ENCODE measurements at regions not wholly inside any gene's neighbourhood (a gene's known extent, or its start where the extent isn't known, plus 50 kb on each side); places are given as distances from the start of the nearest gene placed in this dataset.
"Not testable (repeated sequence)": the region's sequence is repeated elsewhere in the genome, so short reads cannot be mapped to it uniquely, and the experiment has no call there.

DNA sequence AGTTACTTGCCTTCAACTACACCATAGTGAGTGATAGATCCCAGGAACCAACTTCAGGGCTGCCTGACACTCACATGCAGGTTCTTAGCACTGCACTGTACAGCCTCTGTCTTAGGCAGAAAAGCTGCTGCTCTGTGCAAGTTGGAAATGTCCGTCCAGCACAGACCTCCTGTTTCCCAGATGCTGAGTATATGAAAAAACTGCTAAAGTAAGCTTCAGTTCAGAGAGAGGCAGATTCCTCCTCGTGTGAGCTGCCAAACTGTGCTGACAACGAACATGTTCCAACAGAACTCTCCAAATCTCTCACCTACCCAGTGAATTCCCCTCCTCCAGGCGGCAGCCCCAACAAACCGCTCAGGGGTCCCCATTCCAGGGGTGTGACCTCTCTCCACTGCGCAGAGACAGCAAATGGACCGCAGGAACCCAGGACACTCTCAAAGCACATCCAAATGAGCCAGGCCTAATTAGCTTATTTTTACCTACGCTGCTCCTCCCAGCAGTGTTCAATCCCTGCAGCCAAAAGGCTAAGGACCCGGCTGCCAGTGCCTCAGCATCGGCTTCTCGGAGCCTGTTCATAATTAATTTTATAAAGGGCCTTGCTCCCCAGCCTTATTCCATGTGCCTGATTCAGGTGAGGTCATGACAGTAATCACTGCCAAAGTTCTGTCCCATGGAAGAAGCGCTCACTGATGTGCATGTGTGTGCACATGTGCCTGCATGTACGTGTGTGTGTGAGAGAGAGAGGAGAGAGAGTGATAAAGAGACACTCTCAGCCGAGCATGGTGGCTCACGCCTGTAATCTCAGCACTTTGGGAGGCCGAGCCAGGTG, 159.5 kb upstream of the AUTS2 start:
- DNase-seq = no peak
- in situ Hi-C loops (cut with MboI; ENCODE audit: low pct_unique_long_range_greater_than_20kb, low sequenced_read_pairs) = no loop called here

DNA sequence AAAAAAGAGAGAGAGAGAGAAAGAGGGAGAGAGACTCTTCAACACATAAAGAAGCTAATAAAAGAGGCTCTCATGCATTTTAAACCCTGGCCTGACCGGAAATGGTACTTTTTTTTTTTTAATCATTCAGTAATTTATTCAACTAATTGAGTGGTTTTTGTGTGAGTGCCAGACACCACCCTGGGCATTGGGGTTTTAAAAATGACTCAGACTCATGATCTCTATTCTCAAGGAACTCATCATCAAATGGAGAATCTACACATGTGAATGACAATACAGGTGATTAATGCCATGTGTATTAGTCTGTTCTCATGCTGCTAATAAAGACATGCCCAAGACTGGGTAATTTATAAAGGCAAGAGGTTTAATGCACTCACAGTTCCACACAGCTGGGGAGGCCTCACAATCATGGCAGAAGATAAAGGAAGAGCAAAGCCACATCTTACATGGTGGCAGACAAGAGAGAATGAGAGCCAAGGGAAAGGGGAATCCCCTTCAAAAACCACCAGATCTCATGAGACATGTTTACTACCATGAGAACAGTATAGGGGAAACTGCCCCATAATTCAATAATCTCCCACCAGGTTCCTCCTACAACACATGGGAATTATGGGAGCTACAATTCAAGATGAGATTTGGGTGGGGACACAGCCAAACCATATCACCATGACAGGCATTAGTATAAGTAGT, 158.5 kb upstream of the AUTS2 start:
- in situ Hi-C loops (cut with MboI; ENCODE audit: low pct_unique_long_range_greater_than_20kb, low sequenced_read_pairs) = no loop called here
- no peak for DNase-seq

DNA sequence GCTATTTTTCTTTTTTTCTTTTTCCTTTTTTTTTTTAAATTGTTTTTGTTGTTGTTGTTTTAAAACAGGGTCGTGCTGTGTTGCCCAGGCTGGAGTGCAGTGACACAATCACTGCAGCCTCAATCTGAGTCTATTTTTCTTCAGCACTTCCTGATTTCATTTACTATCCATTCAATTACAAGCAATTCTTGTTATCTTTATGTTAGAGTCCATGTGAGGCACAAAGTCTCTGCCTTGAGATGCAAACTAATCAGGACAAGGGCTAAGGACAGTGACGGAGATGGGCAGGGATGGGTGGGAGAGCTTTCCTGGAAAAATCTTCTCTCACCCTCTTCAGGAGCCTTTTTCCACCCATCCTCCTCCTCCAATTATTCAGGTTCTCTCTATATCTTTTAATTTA, 157.3 kb upstream of the AUTS2 start:
- no peak for DNase-seq
- in situ Hi-C loops (cut with MboI; ENCODE audit: low pct_unique_long_range_greater_than_20kb, low sequenced_read_pairs) = no loop called here

DNA sequence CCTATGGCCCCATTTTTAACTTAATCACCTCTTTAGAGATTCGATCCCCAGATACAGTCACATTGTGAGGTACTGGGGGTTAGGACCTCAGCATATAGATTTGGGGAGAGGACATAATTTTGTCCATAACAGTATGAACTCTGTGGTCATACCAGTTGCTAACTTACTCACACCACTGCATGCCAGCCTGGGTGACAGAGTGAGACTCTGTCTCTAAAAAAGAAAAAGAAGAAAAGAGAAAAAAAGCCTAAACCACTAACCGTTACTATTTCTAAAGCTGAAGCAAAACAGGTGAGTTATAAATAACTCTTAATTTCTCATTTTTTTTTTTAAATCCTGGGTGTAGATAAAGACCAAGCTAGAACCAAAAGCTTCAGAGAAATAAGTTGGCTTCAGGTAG, 155.1 kb upstream of the AUTS2 start:
- no peak for DNase-seq
- in situ Hi-C loops (cut with MboI; ENCODE audit: low pct_unique_long_range_greater_than_20kb, low sequenced_read_pairs) = no loop called here

DNA sequence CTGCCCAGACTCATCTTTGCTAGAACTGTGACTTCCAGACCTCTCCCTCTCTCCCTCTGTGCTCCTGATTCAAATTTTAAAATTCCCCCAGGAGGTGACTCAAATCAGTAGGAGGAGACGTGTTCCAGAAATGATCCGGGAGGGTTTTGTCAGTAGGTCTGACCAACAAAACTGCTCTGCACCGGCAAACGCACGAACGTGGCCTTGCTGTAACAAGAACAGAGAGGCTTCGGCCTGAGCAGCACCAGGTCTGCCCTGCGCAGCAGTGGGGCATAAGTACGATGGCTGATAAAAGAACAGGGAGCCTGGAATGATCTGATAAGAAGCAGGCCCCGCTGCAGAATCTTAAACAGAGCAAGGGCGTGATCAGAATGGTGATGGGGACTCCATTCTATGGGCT, 152.7 kb upstream of the AUTS2 start:
- in situ Hi-C loops (cut with MboI; ENCODE audit: low pct_unique_long_range_greater_than_20kb, low sequenced_read_pairs) = no loop called here
- DNase-seq = no peak

- DNase-seq; in situ Hi-C loops (cut with MboI; ENCODE audit: low pct_unique_long_range_greater_than_20kb, low sequenced_read_pairs): not testable (repeated sequence)
These were observed 152.1 kb upstream of the AUTS2 start for GRCh38 chr7:69446213-69446612.

GRCh38 chr7:69448071-69448470, 150.2 kb upstream of the AUTS2 start:
- no peak for DNase-seq
- in situ Hi-C loops (cut with MboI; ENCODE audit: low pct_unique_long_range_greater_than_20kb, low sequenced_read_pairs) = no loop called here

- in situ Hi-C loops (cut with MboI; ENCODE audit: low pct_unique_long_range_greater_than_20kb, low sequenced_read_pairs) = no loop called here
- no peak for DNase-seq
These were observed 147.8 kb upstream of the AUTS2 start for GRCh38 chr7:69450456-69450855.

DNA sequence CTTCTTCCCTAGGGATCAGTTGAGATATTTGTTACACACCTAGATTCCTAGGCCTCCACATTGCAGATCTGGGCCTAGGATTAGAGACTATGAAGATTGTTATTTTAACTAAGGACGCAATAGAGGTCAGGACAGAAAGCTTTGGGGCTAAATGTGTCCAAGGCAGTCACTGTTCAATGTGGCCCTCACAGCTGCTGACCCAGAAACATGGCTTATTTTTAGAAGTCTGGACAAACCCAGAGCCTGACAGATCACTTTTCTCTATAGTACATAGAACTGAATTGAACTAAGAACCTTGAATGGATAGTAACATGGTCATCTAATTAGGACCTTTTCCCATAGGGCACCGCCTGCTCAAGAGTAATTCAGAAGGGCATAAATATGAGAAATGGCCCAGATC, 146.6 kb upstream of the AUTS2 start:
- no peak for DNase-seq
- in situ Hi-C loops (cut with MboI; ENCODE audit: low pct_unique_long_range_greater_than_20kb, low sequenced_read_pairs) = no loop called here

DNA sequence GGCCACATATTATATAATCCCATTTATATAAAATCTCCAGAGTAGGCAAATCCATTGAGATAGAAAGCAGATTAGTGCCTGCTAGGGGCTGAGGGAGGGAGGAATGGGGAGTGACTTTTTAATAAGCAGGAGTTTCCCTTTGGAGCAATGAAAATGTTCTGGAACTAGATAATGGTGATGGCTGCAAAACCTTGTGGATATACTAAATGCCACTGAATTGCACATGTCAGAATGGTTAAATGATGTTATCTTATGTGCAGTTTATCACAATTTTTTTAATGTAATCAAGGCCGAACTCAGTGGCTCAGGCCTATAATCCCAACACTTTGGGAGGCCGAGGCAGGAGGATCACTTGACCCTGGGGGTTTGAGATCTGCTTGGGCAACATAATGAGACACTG, 145.5 kb upstream of the AUTS2 start:
- no peak for DNase-seq
- in situ Hi-C loops (cut with MboI; ENCODE audit: low pct_unique_long_range_greater_than_20kb, low sequenced_read_pairs) = no loop called here

DNA sequence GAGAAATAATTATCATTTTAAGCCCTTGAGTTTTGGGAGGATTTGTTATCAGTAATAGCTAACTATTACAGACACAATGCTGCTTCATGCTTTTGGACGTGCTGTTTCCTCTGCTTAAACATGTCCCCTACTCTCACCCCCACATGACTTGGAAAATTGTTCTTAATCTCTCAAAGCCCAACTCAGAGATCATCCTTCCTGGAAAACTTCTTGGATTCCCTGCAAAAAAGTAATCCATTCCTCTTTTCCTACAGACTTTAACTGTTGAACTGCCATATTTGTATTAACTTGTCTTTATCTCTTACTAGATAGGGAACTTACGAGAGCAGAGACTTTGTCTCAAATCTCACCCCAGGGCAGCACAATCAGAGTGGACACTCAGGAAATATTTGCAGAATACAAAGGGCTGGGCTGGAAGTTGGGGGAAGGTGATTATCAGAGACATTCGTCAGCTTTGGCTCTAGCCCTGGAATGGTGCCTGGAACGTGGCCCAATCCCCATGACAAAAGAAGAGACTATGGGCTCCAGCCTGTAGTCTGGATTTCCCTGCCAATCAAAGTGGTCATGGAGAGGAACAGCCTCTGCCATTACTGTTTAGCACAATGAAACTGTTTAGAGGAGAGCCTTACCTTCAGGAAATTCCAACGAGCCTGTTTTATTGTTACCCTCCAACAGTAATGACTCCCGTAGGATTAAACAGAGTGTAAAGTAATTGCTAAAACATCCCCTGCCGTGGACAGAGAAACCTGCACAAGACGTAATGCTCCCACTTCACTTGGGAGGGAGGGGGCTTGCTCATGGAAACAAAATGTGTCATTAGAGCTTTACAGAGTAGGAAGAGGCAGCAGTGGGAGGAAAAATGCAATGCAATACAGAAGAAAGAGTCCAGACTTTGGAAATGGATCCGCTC, 140.4 kb upstream of the AUTS2 start:
- no peak for DNase-seq
- in situ Hi-C loops (cut with MboI; ENCODE audit: low pct_unique_long_range_greater_than_20kb, low sequenced_read_pairs) = no loop called here

DNA sequence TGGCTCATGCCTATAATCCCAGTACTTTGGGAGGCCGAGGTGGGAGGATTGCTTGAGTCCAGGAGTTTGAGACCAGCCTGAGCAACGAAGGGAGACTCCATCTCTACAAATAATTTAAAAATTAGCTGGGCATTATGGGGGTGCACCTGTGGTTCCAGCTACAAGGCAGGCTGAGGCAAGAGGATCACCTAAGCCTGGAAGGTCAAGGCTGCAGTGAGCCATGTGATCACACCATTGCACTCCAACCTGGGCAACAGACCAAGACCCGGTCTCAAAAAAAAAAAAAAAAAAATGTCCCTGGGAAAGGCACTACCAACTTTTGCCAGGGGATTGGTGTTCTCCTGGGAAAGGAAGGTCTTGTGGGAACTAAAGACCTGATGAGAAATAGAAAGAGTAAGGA, 134.2 kb upstream of the AUTS2 start:
- in situ Hi-C loops (cut with MboI; ENCODE audit: low pct_unique_long_range_greater_than_20kb, low sequenced_read_pairs) = no loop called here
- no peak for DNase-seq

DNA sequence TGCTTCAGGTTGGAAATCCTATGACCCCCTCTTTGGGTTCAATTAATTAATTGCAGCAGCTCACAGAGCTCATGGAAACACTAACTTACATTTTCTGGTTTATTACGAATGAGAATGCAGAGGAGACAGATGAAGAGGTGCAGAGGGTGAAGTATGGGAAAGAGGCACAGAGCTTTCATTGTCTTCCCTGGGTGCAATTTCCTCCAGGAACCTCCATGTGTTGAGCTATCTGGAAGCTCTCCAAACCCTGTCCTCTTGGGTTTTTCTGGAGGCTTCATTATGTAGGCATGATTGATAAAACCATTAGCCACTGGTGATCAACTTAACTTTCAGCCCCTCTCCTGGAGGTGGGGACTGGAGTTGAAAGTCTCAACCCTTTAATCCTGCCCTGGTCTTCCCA, 133.0 kb upstream of the AUTS2 start:
- DNase-seq = no peak
- in situ Hi-C loops (cut with MboI; ENCODE audit: low pct_unique_long_range_greater_than_20kb, low sequenced_read_pairs) = no loop called here

- in situ Hi-C loops (cut with MboI; ENCODE audit: low pct_unique_long_range_greater_than_20kb, low sequenced_read_pairs) = no loop called here
- no peak for DNase-seq
These were observed 130.4 kb upstream of the AUTS2 start for GRCh38 chr7:69467826-69468225.

- in situ Hi-C loops (cut with MboI; ENCODE audit: low pct_unique_long_range_greater_than_20kb, low sequenced_read_pairs) = no loop called here
- DNase-seq = no peak
These were observed 121.9 kb upstream of the AUTS2 start for GRCh38 chr7:69476416-69476815.

DNA sequence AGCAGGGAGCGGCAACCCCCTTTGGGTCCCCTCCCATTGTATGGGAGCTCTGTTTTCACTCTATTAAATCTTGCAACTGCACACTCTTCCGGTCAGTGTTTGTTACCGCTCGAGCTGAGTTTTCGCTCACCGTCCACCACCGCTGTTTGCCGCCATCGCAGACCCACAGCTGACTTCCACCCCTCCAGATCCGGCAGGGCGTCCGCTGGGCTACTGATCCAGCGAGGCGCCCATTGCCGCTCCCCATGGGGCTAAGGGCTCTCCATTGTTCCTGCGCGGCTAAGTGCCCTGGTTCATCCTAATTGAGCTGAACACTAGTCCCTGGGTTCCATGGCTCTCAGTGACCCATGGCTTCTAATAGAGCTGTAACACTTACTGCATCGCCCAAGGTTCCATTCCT, 115.6 kb upstream of the AUTS2 start:
- in situ Hi-C loops (cut with MboI; ENCODE audit: low pct_unique_long_range_greater_than_20kb, low sequenced_read_pairs) = no loop called here
- no peak for DNase-seq

DNA sequence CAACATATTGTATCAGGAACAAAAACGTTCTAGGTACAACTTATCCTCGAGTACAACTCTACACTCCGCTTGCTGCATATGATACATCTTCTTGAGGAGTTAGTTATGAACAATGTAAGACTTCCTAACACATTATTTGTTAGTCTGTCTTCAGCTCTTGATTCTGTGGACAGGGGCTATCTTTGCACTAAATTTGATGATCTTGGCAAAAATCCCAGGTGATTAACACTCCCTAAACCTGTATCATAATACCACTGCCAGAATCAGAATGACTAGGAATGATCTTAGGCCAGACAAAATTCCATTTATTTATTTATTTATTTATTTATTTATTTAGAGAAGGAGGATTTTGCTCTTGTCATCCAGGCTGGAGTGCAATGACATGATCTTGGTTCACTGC, 108.7 kb upstream of the AUTS2 start:
- in situ Hi-C loops (cut with MboI; ENCODE audit: low pct_unique_long_range_greater_than_20kb, low sequenced_read_pairs) = no loop called here
- no peak for DNase-seq

- in situ Hi-C loops (cut with MboI; ENCODE audit: low pct_unique_long_range_greater_than_20kb, low sequenced_read_pairs) = no loop called here
- no peak for DNase-seq
These were observed 99.6 kb upstream of the AUTS2 start for GRCh38 chr7:69498671-69499070.

DNA sequence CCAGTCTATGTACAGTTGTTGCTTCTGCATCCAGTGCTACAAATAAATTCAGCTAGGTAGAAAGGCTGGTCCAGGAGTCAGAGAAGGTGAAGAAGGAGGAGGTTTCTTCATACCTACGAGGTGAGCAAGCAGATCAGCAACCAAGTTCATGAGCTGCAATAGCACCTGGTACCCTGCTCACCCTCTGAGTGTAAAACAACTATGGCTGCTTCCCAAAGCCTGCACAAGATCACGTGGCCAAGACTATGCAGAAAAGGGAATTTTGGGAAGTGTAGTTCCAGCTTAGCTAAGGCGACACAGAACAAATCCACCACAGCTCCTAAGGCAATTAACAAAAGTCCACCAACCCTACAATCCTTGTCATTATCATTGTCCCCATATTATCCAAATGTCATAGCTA, 95.9 kb upstream of the AUTS2 start:
- in situ Hi-C loops (cut with MboI; ENCODE audit: low pct_unique_long_range_greater_than_20kb, low sequenced_read_pairs) = no loop called here
- no peak for DNase-seq

Measured in KBM-7 (cell line).